NCI-H446 (cell line): ENCODE measurements at regions not wholly inside any gene's neighbourhood (a gene's known extent, or its start where the extent isn't known, plus 50 kb on each side); places are given as distances from the start of the nearest gene placed in this dataset.
A peak's percentile ranks its signal among the peaks of the same experiment; 100 is the strongest.
"Not testable (repeated sequence)": the region's sequence is repeated elsewhere in the genome, so short reads cannot be mapped to it uniquely, and the experiment has no call there.

ENCODE experiments used
- DNase-seq, 2 experiments: peaks; one replicate each; lab custom pipeline; 2025; lab: John Stamatoyannopoulos, UW

- no peak for DNase-seq
These were observed 542.8 kb downstream of the RFC3 start for GRCh38 chr13:34360702-34361101.

- DNase-seq: peak; percentile 41 to 85
These were observed 543.6 kb downstream of the RFC3 start for GRCh38 chr13:34361560-34361959.

GRCh38 chr13:34363266-34363665 lies 545.3 kb downstream of the RFC3 start:
- no peak for DNase-seq

GRCh38 chr13:34364633-34365032 lies 546.7 kb downstream of the RFC3 start:
- no peak for DNase-seq

- peak in 1 of 2 experiments; percentile 53 for DNase-seq
These were observed 552.0 kb downstream of the RFC3 start for GRCh38 chr13:34369931-34370330.

GRCh38 chr13:34371108-34371507 lies 553.2 kb downstream of the RFC3 start:
- DNase-seq: no peak

- DNase-seq: no peak
These were observed 553.9 kb downstream of the RFC3 start for GRCh38 chr13:34371645-34372395.

GRCh38 chr13:34372581-34372980 lies 554.6 kb downstream of the RFC3 start:
- no peak for DNase-seq

GRCh38 chr13:34376483-34376882 lies 558.5 kb downstream of the RFC3 start:
- no peak for DNase-seq

GRCh38 chr13:34381228-34381627 lies 560.8 kb upstream of the NBEA start:
- DNase-seq: no peak

- no peak for DNase-seq
These were observed 558.3 kb upstream of the NBEA start for GRCh38 chr13:34383728-34384127.

GRCh38 chr13:34386229-34386628 lies 555.8 kb upstream of the NBEA start:
- DNase-seq: not testable (repeated sequence)

GRCh38 chr13:34391076-34391475 lies 551.0 kb upstream of the NBEA start:
- DNase-seq: no peak

- DNase-seq: no peak
These were observed 540.4 kb upstream of the NBEA start for GRCh38 chr13:34401696-34402095.

- no peak for DNase-seq
These were observed 536.5 kb upstream of the NBEA start for GRCh38 chr13:34405410-34406181.

GRCh38 chr13:34408640-34409039 lies 533.4 kb upstream of the NBEA start:
- peak in 1 of 2 experiments; percentile 55 for DNase-seq

- DNase-seq: no peak
These were observed 532.4 kb upstream of the NBEA start for GRCh38 chr13:34409496-34410182.

- DNase-seq: no peak
These were observed 531.4 kb upstream of the NBEA start for GRCh38 chr13:34410678-34411077.

- no peak for DNase-seq
These were observed 530.9 kb upstream of the NBEA start for GRCh38 chr13:34411177-34411576.

- no peak for DNase-seq
These were observed 530.2 kb upstream of the NBEA start for GRCh38 chr13:34411894-34412293.

GRCh38 chr13:34412295-34412694 lies 529.8 kb upstream of the NBEA start:
- DNase-seq: no peak

GRCh38 chr13:34412817-34413375 lies 529.2 kb upstream of the NBEA start:
- no peak for DNase-seq
